Stimulated activated CD4-positive, alpha-beta T cell treated with anti-CD3 and anti-CD28 coated beads, Interleukin-4, amount 100 ng/mL, for 48 hours (primary cell): ENCODE measurements at regions not wholly inside any gene's neighbourhood (a gene's known extent, or its start where the extent isn't known, plus 50 kb on each side); places are given as distances from the start of the nearest gene placed in this dataset.

Source experiments
- DNase-seq, 2 donors: peaks; one replicate each; pipeline ENCODE4 v3.0.0-alpha.2; 2020; ENCODE audit warnings: low read depth in 2 of 2

DNA sequence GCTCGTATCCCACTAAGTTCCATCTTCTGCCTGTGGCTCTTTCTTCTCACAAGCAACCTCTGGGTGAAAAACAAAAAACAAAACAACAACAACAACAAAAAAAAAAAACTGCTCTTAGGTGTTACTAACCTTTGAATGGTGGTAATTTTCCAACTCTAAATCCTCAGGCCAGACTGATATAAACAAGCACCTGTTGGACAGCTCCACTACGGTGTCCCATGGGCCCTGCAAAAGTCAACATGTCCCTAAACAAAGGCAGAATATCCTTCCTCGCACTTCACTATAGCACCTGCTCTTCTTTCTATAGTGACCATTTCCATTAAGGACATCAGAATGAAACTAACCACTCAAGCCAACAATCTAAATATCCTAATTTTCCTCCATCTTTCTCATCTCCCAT is 54.6 kb upstream of the PARM1 start:
- DNase-seq = no peak

DNA sequence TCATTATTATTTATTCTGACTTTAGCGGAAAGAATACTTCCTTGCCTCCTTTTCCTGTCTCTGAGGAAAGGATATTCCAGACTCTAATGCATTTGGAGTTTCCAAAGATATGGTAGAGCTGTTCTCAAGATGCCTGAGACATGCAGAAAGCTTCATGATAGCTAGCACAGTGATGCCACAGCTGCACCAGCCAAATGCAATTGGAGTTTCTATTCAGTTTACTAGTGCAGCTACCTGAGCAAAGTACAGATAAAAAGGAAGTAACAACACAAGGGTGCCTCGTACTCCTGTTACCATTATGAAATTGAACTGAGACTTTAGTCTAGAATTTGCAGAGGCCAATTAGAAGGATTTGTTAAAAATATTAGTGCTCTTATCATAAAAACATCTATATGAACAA is 57.5 kb upstream of the PARM1 start:
- DNase-seq = no peak

DNA sequence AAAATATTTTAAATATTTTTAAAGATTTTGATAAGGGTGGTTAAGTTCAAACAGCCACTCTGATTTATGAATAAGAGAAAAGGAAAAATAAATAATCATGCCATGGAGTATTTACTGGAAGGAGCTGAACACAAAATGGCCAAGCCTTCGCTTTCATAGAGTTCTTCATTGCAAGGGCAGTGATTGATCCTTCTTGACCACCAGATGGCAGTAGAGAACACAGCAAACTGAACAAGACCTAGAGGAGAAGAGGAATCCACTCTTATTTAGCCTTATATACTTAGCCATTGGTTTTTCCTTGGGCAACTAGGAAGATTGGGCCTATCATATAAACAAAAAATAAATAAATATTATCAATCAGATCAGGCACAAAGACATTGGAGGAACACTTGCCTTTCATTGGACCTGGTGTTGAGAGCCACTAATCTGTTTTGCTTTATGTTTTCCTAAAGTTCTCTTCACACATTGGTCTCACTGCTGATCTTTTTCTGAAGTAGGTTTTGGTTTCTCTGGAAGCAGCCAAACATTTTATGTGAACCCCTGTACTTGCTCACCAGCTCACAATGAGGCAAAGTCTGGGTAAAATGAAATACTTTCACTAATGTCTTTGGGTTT is 58.1 kb upstream of the PARM1 start:
- peak in 1 of 2 donors; percentile 1 for DNase-seq

DNA sequence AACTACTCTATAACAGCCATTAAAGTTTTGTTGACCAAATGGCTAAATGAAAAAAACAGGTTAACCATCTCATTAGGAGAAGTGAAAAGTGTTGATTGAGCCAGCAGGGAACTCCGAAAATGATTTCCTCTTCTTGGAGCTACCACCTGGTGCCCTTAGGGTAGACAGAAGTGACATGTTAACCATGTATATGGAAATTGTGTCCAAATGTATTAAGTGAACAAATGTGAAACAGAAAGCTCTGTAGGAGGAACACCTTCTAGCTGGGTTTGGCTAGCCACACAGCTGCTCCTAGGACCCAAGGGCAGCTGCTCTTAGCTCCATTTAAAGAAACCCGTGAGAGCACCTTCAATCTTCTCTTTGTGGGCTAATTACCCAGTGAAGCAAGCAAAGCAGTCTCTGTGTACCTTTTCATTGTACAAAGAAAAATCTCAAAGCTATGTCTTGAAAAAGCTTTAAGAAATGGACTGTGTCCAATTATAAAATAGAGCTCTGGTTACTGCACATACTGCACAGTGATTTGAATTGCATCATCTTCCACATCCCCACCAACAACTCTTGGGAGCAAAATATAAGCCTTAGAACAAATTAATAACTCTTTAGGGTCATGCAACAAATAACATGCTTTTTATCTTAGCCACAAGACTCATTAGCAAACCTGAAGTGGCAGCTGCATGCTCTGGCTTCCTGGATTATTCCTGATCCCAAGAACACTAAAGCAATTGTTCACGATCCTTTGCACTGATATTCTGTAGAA is 59.2 kb upstream of the PARM1 start:
- no peak for DNase-seq

DNA sequence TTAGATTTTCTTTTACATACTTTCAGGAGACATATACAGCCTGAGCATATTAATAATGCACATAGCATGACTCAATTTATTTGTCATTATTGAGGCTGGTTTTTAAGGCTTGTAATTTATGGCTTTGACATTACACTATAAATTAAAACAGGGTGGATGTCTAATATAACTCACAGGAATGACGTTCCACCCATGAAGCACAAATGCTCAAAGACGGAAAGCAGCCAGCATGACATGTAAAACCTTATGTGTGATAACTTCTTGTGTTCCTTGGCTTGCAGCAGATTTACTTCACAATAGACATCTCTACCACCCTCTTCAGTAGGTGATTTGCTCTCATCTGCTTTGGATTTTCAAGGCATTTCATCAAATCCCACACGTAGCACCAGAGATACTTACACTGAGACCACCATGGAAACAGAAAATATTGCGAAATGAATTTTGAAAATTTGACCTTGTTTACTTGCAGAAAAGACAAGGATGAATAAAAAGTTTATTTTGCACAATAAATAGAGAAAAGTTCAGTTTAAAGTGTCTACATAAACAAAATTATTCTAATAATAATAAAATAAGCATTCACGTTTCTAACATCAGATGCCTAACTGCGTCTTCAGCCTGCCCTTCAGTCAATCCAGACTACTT is 64.7 kb upstream of the BTC start:
- DNase-seq = no peak

DNA sequence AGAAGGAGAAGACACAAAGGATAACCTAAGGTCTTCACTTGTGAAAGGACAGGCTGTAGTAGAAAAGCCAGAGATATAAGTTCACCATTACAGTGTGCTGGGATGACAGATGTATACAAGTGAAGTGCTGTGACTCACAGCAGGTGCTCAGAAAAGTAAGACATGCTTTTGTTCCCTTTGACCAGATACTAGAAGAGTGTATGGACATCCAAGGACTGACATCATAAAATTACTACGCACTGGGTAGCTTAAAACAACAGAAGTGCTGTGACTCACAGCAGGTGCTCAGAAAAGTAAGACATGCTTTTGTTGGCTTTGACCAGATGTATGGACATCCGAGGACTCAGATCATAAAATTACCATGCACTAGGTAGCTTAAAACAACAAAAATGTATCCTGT is 61.6 kb upstream of the BTC start:
- DNase-seq = no peak

DNA sequence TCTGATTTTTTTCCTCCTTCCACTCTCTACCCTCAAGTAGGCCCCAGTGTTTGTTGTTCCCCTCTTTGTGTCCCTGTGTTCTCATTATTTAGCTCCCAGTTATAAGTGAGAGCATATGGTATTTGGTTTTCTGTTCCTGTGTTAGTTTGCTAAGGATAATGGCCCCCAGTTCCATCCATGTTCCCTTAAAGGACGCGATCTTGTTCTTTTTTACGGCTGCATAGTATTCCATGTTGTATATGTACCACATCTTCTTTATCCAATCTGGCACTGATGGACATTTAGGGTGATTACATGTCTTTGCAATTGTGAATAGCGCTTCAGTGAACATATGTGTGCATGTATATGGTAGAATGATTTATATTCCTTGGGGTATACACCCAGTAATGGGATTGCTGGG is 54.5 kb upstream of the BTC start:
- no peak for DNase-seq

DNA sequence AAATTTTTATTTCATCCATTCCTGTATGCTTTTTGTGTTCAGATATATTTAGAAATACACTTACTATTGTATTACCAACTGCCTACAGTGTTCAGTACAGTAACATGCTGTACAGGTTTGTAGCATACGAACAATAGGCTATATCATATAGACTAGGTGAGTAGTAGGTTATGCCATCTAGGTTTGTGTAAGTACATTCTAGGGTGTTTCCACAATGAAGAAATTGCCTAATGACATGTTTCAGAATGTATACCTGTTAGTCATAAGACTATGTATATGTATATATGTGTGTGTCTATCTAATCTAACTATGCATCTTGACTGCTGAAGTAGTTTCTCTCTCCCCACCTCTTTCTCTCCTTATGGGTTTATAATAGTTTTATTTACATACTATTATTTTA is 51.5 kb upstream of the BTC start:
- no peak for DNase-seq
